K562 (cell line): ENCODE measurements at regions not wholly inside any gene's neighbourhood (a gene's known extent, or its start where the extent isn't known, plus 50 kb on each side); places are given as distances from the start of the nearest gene placed in this dataset.

Experiments
- ATAC-seq: fragments of 200-7000 bp; cut with Tn5 transposase; 3 replicates; pipeline ENCODE4 v1.9.1; 2020; ENCODE audit warnings: moderate library complexity
- BruUV-seq: library from RNA; stranded (reverse); fragments of 400-500 nt; replicated peaks from 2 replicates; lab custom pipeline; 2021; lab: Mats Ljungman, UMichigan
- CTCF ChIA-PET: fragments of 300-600 bp; formaldehyde crosslinking; extraction: SDS; loops from one replicate; lab custom pipeline; 2021; ENCODE audit warnings: low intra/inter-chr PET ratio; lab: Yijun Ruan, JAX
- POLR2A ChIA-PET: fragments of 300-600, 350-650 bp; sonication (Branson Sonifier 250); formaldehyde crosslinking; extraction: SDS; loops from one replicate; lab custom pipeline; 2021; ENCODE audit warnings: antibody characterized with exemption, inconsistent platforms; lab: Yijun Ruan, JAX
- DNase-seq, 4 experiments: peaks; one replicate each; pipeline versions ENCODE4 v3.0.0 to v3.0.0-alpha.2; 2011 to 2018; ENCODE audit warnings: low spot score in 3 of 4, mixed read lengths in 3 of 4; ENCODE audit errors: extremely low read depth in 1 of 4
- FAIRE-seq: peaks from 2 replicates; lab custom pipeline; 2011; peaks lifted over from hg19 to GRCh38; lab: Jason Lieb, UNC
- H2AFZ ChIP-seq: 2 replicates; pipeline ENCODE4 v1.6.0; 2011; ENCODE audit warnings: low read depth, low read length, control low read depth, inconsistent platforms
- H3K27ac ChIP-seq: fragments of 200-600 bp; 3 replicates; pipeline ENCODE4 v1.8.0; 2011; ENCODE audit warnings: low read depth, mild to moderate bottlenecking, control low read depth, inconsistent platforms, low read length, moderate library complexity, mixed read lengths; ENCODE audit errors: extremely low read depth
- H3K27me3 ChIP-seq, 2 experiments: fragments of 300-600 bp in 1 of 2; 2 replicates in 1 of 2; 3 replicates in 1 of 2; pipeline versions ENCODE4 v1.6.0 to v1.8.0; 2011; ENCODE audit warnings: inconsistent platforms in 2 of 2, low read length in 2 of 2, mild to moderate bottlenecking in 1 of 2, mixed read lengths in 1 of 2, moderate library complexity in 1 of 2; ENCODE audit not compliant: control insufficient read depth in 2 of 2, insufficient read depth in 2 of 2
- H3K36me3 ChIP-seq: fragments of 300-600 bp; 3 replicates; pipeline ENCODE4 v1.8.0; 2011; ENCODE audit warnings: mild to moderate bottlenecking, low read length, inconsistent platforms; ENCODE audit not compliant: control insufficient read depth, insufficient read depth
- H3K4me1 ChIP-seq, 2 experiments: fragments of 200-600 bp in 1 of 2; replicated peaks in 1 of 2; 2 replicates in 1 of 2; 3 replicates in 1 of 2; pipeline versions ENCODE4 v1.5.1 to v1.8.0; 2011; ENCODE audit warnings: inconsistent platforms in 2 of 2, low read length in 2 of 2, mild to moderate bottlenecking in 1 of 2, mixed read lengths in 1 of 2, moderate library complexity in 1 of 2; ENCODE audit not compliant: control insufficient read depth in 2 of 2, insufficient read depth in 2 of 2
- H3K4me2 ChIP-seq: 2 replicates; pipeline ENCODE4 v1.6.1; 2011; ENCODE audit warnings: low read length, control low read depth, inconsistent platforms, mixed read lengths; ENCODE audit not compliant: insufficient read depth
- H3K4me3 ChIP-seq: fragments of 200-600 bp; sonication (generic), shearing (Covaris generic); 2 replicates; pipeline ENCODE4 v1.5.1; 2016; ENCODE audit warnings: control low read depth, inconsistent platforms
- H3K79me2 ChIP-seq: fragments of 200-600 bp; 3 replicates; pipeline ENCODE4 v1.8.0; 2011; ENCODE audit warnings: low read length, inconsistent platforms; ENCODE audit not compliant: control insufficient read depth, insufficient read depth
- H3K9ac ChIP-seq, 2 experiments: 2 replicates each; pipeline versions ENCODE4 v1.6.0 to v1.6.1; 2011; ENCODE audit warnings: low read depth in 2 of 2, low read length in 2 of 2, control low read depth in 1 of 2, inconsistent platforms in 1 of 2, mild to moderate bottlenecking in 1 of 2, mixed read lengths in 1 of 2; ENCODE audit not compliant: insufficient read depth in 1 of 2
- H3K9me1 ChIP-seq: one replicate; pipeline ENCODE4 v1.6.0; 2011; ENCODE audit warnings: inconsistent platforms, mild to moderate bottlenecking, low read length, moderate library complexity; ENCODE audit not compliant: control insufficient read depth, insufficient read depth
- H3K9me3 ChIP-seq: replicated peaks from 2 replicates; pipeline ENCODE4 v1.5.1; 2011; ENCODE audit warnings: low read depth, low read length, inconsistent platforms; ENCODE audit not compliant: control insufficient read depth, insufficient read depth
- H4K20me1 ChIP-seq: replicated peaks from 2 replicates; pipeline ENCODE4 v1.6.1; 2011; ENCODE audit warnings: low read length, inconsistent platforms, mixed read lengths; ENCODE audit not compliant: control insufficient read depth, insufficient read depth
- BCL6 ChIP-seq: fragments of 250-450 bp; sonication (Bioruptor Pico); IDR thresholded peaks from 2 replicates; pipeline ENCODE4 v1.4.0; 2020
- ETV6 ChIP-seq, 3 experiments: fragments of 150-350 bp in 1 of 3; sonication (generic) in 1 of 3; formaldehyde crosslinking in 1 of 3; IDR thresholded peaks; 2 replicates each; pipeline versions ENCODE4 v1.6.1 to v1.8.0; 2014 to 2022; ENCODE audit warnings: borderline replicate concordance in 2 of 3, low read depth in 2 of 3, antibody characterized with exemption in 1 of 3, low read length in 1 of 3, mild to moderate bottlenecking in 1 of 3, missing genetic modification reagents in 1 of 3
- HNRNPUL1 ChIP-seq: fragments of 200-400 bp; formaldehyde crosslinking; IDR thresholded peaks from 2 replicates; pipeline ENCODE4 v1.6.1; 2017; ENCODE audit warnings: low read length
- LEF1 ChIP-seq: fragments of 450-650 bp; IDR thresholded peaks from 2 replicates; pipeline ENCODE4 v1.6.1; 2016; ENCODE audit warnings: mild to moderate bottlenecking
- MBD2 ChIP-seq: sonication (generic); IDR thresholded peaks from 2 replicates; pipeline ENCODE4 v1.6.1; 2016; ENCODE audit warnings: low read depth, borderline replicate concordance
- NCOA6 ChIP-seq: fragments of 450-650 bp; IDR thresholded peaks from 2 replicates; pipeline ENCODE4 v1.6.1; 2017; ENCODE audit warnings: mild to moderate bottlenecking
- PTBP1 ChIP-seq: fragments of 200-400 bp; formaldehyde crosslinking; IDR thresholded peaks from 2 replicates; pipeline ENCODE4 v1.6.1; 2017; ENCODE audit warnings: low read depth, low read length
- SMC3 ChIP-seq: conservative IDR thresholded peaks from 2 replicates; pipeline ENCODE4 v1.6.1; 2011; ENCODE audit warnings: low read depth, low read length, improper control_type of control experiment; ENCODE audit not compliant: insufficient read depth
- XRCC3 ChIP-seq: fragments of 450-650 bp; IDR thresholded peaks from 2 replicates; pipeline ENCODE4 v1.6.1; 2017; ENCODE audit warnings: mild to moderate bottlenecking, moderate library complexity
- ZNF224 ChIP-seq: sonication (generic); formaldehyde crosslinking; IDR thresholded peaks from 2 replicates; pipeline ENCODE4 v1.8.0; 2022; ENCODE audit warnings: mild to moderate bottlenecking, missing genetic modification reagents
- ZNF239 ChIP-seq: fragments of 250-450 bp; sonication (Bioruptor Pico); IDR thresholded peaks from 2 replicates; pipeline ENCODE4 v1.4.0; 2020; ENCODE audit warnings: mild to moderate bottlenecking
- ZNF431 ChIP-seq: sonication (generic); formaldehyde crosslinking; IDR thresholded peaks from 2 replicates; pipeline ENCODE4 v1.8.0; 2022; ENCODE audit warnings: mild to moderate bottlenecking, missing genetic modification reagents
- ZNF592 ChIP-seq: fragments of 450-650 bp; IDR thresholded peaks from 2 replicates; pipeline ENCODE4 v1.6.1; 2017; ENCODE audit warnings: antibody characterized with exemption, mild to moderate bottlenecking
- WGBS: fragments of 100-300 bp; shearing (Covaris generic); methylation state at CpG from one replicate; pipeline ENCODE4 v1.1.6; 2016; ENCODE audit warnings: low coverage, mixed read lengths; ENCODE audit not compliant: insufficient coverage; ENCODE audit errors: missing lambda C conversion rate; 5-methylcytosine and 5-hydroxymethylcytosine counted together
- in situ Hi-C: fragments of 300-500 bp; cut with MboI; formaldehyde crosslinking; loops from 4 replicates; pipeline ENCODE4 v1.15.0; 2018; ENCODE audit warnings: inconsistent platforms, mixed read lengths
- intact Hi-C: fragments of 100-400 bp; cut with micrococcal nuclease; formaldehyde crosslinking; loops from 2 replicates; pipeline ENCODE4 v1.14.2; 2022
- TF ChIP-seq, protein P1 (sequence below): sonication (generic); formaldehyde crosslinking; IDR thresholded peaks from 2 replicates; pipeline ENCODE4 v1.8.0; 2022; ENCODE audit warnings: missing genetic modification reagents, mild to moderate bottlenecking, borderline replicate concordance

DNA sequence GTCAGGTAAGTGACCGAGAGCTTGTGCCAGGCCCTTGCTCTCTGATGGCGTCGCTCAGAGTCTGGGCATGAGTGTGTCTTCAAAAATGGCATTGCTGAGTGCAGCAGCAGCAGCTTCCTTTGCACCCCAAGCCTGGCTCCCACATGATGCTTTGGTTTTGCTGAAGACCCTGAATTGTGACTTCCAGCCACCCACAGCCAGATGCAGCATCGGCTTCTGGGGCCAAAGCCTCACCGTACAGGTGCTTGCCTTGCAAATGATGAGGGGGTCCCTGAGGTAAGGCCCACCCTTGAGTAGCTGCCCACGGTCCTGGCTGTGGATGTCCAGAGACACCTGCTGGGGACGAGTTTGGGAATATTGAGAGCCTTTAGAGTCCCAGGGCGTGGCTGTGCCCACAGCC, 57.9 kb downstream of the JAKMIP3 start (continued):
- TF ChIP-seq, protein P1, sequence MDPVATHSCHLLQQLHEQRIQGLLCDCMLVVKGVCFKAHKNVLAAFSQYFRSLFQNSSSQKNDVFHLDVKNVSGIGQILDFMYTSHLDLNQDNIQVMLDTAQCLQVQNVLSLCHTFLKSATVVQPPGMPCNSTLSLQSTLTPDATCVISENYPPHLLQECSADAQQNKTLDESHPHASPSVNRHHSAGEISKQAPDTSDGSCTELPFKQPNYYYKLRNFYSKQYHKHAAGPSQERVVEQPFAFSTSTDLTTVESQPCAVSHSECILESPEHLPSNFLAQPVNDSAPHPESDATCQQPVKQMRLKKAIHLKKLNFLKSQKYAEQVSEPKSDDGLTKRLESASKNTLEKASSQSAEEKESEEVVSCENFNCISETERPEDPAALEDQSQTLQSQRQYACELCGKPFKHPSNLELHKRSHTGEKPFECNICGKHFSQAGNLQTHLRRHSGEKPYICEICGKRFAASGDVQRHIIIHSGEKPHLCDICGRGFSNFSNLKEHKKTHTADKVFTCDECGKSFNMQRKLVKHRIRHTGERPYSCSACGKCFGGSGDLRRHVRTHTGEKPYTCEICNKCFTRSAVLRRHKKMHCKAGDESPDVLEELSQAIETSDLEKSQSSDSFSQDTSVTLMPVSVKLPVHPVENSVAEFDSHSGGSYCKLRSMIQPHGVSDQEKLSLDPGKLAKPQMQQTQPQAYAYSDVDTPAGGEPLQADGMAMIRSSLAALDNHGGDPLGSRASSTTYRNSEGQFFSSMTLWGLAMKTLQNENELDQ (CRISPR knock-in tag), result no peak
- no peak for TF ChIP-seq PTBP1
- TF ChIP-seq MBD2, result no peak
- TF ChIP-seq HNRNPUL1, result no peak
- TF ChIP-seq ETV6 (IDR thresholded peaks at IDR 0.05; ENCODE audit: borderline replicate concordance in 1 of 2, low read depth in 2 of 2, low read length in 1 of 2), result no peak
- TF ChIP-seq ETV6 (CRISPR knock-in tag; IDR thresholded peaks at IDR 0.05; ENCODE audit: borderline replicate concordance), result no peak
- TF ChIP-seq ZNF239 (CRISPR knock-in tag), result no peak
- TF ChIP-seq ZNF431 (CRISPR knock-in tag), result no peak

GRCh38 chr10:132124201-132124920, 58.6 kb downstream of the JAKMIP3 start:
- Histone ChIP-seq H3K9ac (no peak overlapping the region), H3K27me3 (peaks cover 10 to 60% of the 10 kb centered on the region in 2 experiments), H3K4me2 (no peak overlapping the region), H4K20me1 (no peaks in the 10 kb centered on the region), H3K79me2 (no peaks in the 10 kb centered on the region), H3K27ac (no peak overlapping the region), H3K36me3 (no peaks in the 10 kb centered on the region), H3K4me3 (no peak overlapping the region), H3K4me1 (peaks cover 0 to 3% of the 10 kb centered on the region in 2 experiments; a peak in 1 of 5 replicates), H3K9me3 (no peaks in the 10 kb centered on the region), H2AFZ (no peak overlapping the region), H3K9me1 (no peaks in the 10 kb centered on the region)
- BruUV-seq, result no TSS peak
- no peak for DNase-seq
- intact Hi-C loops (no loop called here), in situ Hi-C loops (no loop called here)
- CTCF ChIA-PET, result no interaction called here
- POLR2A ChIA-PET, result interaction anchor here (0.7 kb wide), 2 partner anchors 54 to 141 kb away, joined by 3 read pairs; no protein-coding TSS in a partner anchor
- 6% methylated on average over 32 of the region's 50 CpGs for WGBS
- no peak for ATAC-seq
- FAIRE-seq, result no peak
- TF ChIP-seq LEF1 (no peak), BCL6 (CRISPR knock-in tag) (no peak), ZNF592 (no peak), XRCC3 (no peak), SMC3 (no peak), ZNF224 (no peak), NCOA6 (no peak)
